ENCODE measurements at regions not wholly inside any gene's neighbourhood (a gene's known extent, or its start where the extent isn't known, plus 50 kb on each side); places are given as distances from the start of the nearest gene placed in this dataset.
"Not testable (repeated sequence)": the region's sequence is repeated elsewhere in the genome, so short reads cannot be mapped to it uniquely, and the experiment has no call there.

- no peak for DNase-seq (ENCODE audit: extremely low spot score, insufficient read length, low read depth)
- FAIRE-seq: no peak
These were observed 214.6 kb upstream of the IGFBP7 start for GRCh38 chr4:57324673-57325307.

GRCh38 chr4:57320849-57321248, 210.7 kb upstream of the IGFBP7 start:
- DNase-seq (ENCODE audit: extremely low spot score, insufficient read length, low read depth): no peak
- no peak for FAIRE-seq

GRCh38 chr4:57320217-57320616, 210.0 kb upstream of the IGFBP7 start:
- FAIRE-seq (no peak), DNase-seq (ENCODE audit: extremely low spot score, insufficient read length, low read depth) (no peak)

- DNase-seq (ENCODE audit: extremely low spot score, insufficient read length, low read depth) (no peak), FAIRE-seq (no peak)
These were observed 208.5 kb upstream of the IGFBP7 start for GRCh38 chr4:57318703-57319102.

GRCh38 chr4:57314636-57315035, 204.5 kb upstream of the IGFBP7 start:
- no peak for FAIRE-seq

GRCh38 chr4:57312296-57312695, 202.1 kb upstream of the IGFBP7 start:
- no peak for FAIRE-seq
- no peak for DNase-seq (ENCODE audit: extremely low spot score, insufficient read length, low read depth)

More at GRCh38 chr4:57314636-57315035, 204.5 kb upstream of the IGFBP7 start:
- no peak for DNase-seq (ENCODE audit: extremely low spot score, insufficient read length, low read depth)

GRCh38 chr4:57309658-57310057, 199.5 kb upstream of the IGFBP7 start:
- no peak for FAIRE-seq
- no peak for DNase-seq (ENCODE audit: extremely low spot score, insufficient read length, low read depth)

GRCh38 chr4:57308301-57308700, 198.1 kb upstream of the IGFBP7 start:
- DNase-seq (ENCODE audit: extremely low spot score, insufficient read length, low read depth): no peak
- no peak for FAIRE-seq

- no peak for FAIRE-seq
- no peak for DNase-seq (ENCODE audit: extremely low spot score, insufficient read length, low read depth)
These were observed 195.7 kb upstream of the IGFBP7 start for GRCh38 chr4:57305836-57306235.

GRCh38 chr4:57303012-57303751, 193.0 kb upstream of the IGFBP7 start:
- no peak for DNase-seq (ENCODE audit: extremely low spot score, insufficient read length, low read depth)
- FAIRE-seq: no peak

- not testable (repeated sequence) for FAIRE-seq; DNase-seq (ENCODE audit: extremely low spot score, insufficient read length, low read depth)
These were observed 190.1 kb upstream of the IGFBP7 start for GRCh38 chr4:57300300-57300699.

- FAIRE-seq: no peak
- no peak for DNase-seq (ENCODE audit: extremely low spot score, insufficient read length, low read depth)
These were observed 181.7 kb upstream of the IGFBP7 start for GRCh38 chr4:57291911-57292310.

GRCh38 chr4:57287687-57288604, 177.8 kb upstream of the IGFBP7 start:
- DNase-seq (ENCODE audit: extremely low spot score, insufficient read length, low read depth) (no peak), FAIRE-seq (no peak)

- FAIRE-seq: no peak
- no peak for DNase-seq (ENCODE audit: extremely low spot score, insufficient read length, low read depth)
These were observed 172.7 kb upstream of the IGFBP7 start for GRCh38 chr4:57282933-57283310.

GRCh38 chr4:57280481-57280880, 170.3 kb upstream of the IGFBP7 start:
- FAIRE-seq (no peak), DNase-seq (ENCODE audit: extremely low spot score, insufficient read length, low read depth) (no peak)

- FAIRE-seq: no peak
- DNase-seq (ENCODE audit: extremely low spot score, insufficient read length, low read depth): no peak
These were observed 168.6 kb upstream of the IGFBP7 start for GRCh38 chr4:57278780-57279179.

- DNase-seq (ENCODE audit: extremely low spot score, insufficient read length, low read depth) (no peak), FAIRE-seq (no peak)
These were observed 163.9 kb upstream of the IGFBP7 start for GRCh38 chr4:57274082-57274481.

GRCh38 chr4:57270346-57270745, 160.2 kb upstream of the IGFBP7 start:
- no peak for DNase-seq (ENCODE audit: extremely low spot score, insufficient read length, low read depth)

GRCh38 chr4:57265831-57266582, 155.8 kb upstream of the IGFBP7 start:
- FAIRE-seq (no peak), DNase-seq (ENCODE audit: extremely low spot score, insufficient read length, low read depth) (no peak)

More at GRCh38 chr4:57270346-57270745, 160.2 kb upstream of the IGFBP7 start:
- no peak for FAIRE-seq

GRCh38 chr4:57254754-57255153, 144.6 kb upstream of the IGFBP7 start:
- DNase-seq (ENCODE audit: extremely low spot score, insufficient read length, low read depth): no peak
- no peak for FAIRE-seq

Measured in GM18507 (cell line).